ENCODE measurements at regions not wholly inside any gene's neighbourhood (a gene's known extent, or its start where the extent isn't known, plus 50 kb on each side); places are given as distances from the start of the nearest gene placed in this dataset.

- TF ChIP-seq REST (IDR thresholded peaks at IDR 0.05; ENCODE audit: insufficient read depth in 1 of 2, low read depth in 2 of 2, low read length in 2 of 2) (no peak), POLR2AphosphoS5 (IDR thresholded peaks at IDR 0.05; ENCODE audit: low read depth, low read length) (no peak), TAF1 (IDR thresholded peaks at IDR 0.05; ENCODE audit: borderline replicate concordance, insufficient read depth, low read length) (no peak), SIN3A (IDR thresholded peaks at IDR 0.05; ENCODE audit: borderline replicate concordance, insufficient read depth, low read length) (peak; percentile 49; the same call in 1 of the 2 replicates)
Measured at GRCh38 chr6:14876778-14877613, 368.9 kb upstream of the JARID2 start.
